OCI-M2 (cell line): ENCODE measurements at regions not wholly inside any gene's neighbourhood (a gene's known extent, or its start where the extent isn't known, plus 50 kb on each side); places are given as distances from the start of the nearest gene placed in this dataset.
"Not testable (repeated sequence)": the region's sequence is repeated elsewhere in the genome, so short reads cannot be mapped to it uniquely, and the experiment has no call there.

Source experiments
- DNase-seq: peaks from one replicate; lab custom pipeline; 2025; ENCODE audit not compliant: unreplicated experiment; lab: John Stamatoyannopoulos, UW

DNA sequence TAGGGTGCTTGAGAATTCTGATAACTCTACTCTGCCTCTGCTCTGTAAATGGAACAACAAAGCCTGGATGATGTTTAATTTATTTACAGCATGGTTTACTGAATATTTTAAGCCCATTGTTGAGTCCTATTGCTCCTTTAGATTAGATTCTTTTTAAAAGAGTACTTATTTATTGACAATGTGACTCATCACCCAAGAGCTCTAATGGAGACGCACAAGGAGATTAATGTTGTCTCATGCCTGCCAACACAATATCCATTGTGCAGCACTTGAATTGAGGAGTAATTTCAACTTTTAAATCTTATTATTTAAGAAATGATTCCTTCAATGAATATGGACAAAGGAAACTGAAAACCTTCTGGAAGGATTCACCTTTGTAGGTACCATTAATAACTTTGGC, 691.4 kb downstream of the ZBBX start:
- DNase-seq: no peak

DNA sequence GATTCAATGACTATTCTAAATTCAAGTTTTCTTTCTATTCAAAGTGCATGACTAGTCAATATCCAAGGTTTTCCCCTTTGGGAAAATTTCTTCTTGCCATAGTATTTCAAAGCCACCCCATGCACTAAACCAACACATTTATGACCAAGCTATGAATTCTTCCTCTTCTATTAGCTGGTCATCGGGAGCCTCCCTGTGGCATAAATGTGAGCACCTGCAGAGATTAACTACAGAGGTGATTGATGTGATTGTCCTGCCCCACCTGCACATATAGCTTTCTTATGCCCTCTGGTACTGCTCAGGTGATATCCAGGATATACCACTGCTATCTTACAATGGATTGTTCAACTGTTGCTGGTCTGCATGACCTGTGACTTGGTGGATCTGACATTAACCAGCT, 694.9 kb downstream of the ZBBX start:
- no peak for DNase-seq

DNA sequence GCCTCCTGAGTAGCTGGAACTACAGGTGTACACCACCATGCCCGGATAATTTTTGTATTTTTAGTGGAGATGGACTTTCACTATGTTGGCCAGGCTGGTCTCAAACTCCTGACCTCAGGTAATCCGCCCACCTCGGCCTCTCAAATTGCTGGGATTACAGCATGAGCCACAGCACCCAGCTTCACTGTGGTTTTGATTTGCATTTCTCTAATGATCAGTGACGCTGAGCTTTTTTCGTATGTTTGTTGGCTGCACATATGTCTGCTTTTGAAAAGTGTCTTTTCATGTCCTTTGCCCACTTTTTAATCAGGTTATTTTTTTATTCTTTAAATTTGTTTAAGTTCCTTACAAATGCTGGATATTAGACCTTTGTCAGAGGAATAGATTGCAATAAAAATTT, 696.0 kb downstream of the ZBBX start:
- DNase-seq: not testable (repeated sequence)

DNA sequence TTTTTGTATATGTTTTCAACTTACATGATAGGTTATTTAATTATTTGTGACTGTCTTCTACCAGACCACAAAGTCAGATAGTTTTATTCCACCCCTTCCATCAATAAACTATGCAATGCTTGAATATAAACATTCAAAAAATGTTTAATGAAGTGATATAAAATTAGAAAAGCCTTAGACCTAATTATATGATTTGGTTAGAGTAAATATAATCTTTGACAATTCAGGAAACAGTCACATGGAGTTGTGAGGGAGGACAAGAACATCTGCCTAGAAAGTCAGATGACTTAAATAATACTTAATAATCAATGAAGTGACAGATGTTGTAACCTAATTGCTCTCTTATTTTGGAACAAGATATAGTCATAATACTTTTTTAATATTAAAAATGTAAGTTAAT, 710.3 kb downstream of the ZBBX start:
- no peak for DNase-seq

DNA sequence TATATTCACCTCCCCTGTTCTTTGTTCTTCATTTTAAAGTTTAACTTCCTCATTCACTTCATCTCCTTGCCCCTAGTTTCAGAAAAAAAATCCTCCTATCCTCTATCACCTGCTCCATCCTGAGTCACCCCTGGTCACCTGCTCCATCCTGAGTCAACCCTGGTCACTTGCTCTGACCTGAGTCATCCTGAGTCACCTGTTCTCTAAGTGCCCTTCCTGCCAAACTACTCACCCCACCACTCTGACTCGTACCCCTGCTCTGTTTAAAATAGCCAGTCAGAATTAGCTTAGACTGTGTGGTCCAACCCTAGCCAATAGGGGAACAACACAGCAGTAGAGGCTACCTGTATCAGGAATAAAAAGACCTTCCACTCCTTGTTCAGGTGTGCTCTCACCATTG, 716.9 kb downstream of the ZBBX start:
- no peak for DNase-seq

DNA sequence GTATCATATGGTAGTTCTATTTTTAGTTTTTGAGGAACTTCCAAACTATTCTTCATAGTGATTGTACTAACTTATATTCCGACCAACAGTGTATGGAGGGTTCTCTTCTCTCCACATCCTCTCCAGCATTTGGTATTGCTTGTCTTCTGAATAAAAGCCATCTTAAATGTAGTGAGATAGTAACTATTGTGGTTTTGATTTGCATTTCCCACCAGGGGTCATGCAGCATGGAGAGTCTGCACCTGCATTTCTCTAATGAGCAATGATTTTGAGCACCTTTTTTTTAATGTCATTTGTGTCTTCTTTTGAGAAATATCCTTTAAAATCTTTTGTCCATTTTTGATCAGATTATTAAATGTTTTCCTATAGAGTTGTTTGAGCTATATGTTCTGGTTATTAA, 718.5 kb downstream of the ZBBX start:
- DNase-seq: no peak

DNA sequence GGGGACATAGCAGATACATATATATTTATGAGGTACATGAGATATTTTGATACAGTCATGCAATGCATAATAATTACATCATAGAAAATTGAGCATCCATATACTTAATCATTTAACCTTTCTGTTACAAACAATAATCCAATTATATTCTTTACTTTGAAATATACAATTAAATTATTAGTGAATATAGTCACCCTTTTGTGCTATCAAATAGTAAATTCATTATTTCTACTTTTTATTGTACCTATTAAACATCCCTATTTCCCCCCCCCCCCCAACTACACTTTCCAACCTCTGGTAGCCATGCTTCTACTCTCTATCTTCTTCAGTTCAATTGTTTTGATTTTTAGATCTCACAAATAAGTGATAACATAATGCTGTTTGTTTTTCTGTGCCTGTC, 719.1 kb downstream of the ZBBX start:
- no peak for DNase-seq

DNA sequence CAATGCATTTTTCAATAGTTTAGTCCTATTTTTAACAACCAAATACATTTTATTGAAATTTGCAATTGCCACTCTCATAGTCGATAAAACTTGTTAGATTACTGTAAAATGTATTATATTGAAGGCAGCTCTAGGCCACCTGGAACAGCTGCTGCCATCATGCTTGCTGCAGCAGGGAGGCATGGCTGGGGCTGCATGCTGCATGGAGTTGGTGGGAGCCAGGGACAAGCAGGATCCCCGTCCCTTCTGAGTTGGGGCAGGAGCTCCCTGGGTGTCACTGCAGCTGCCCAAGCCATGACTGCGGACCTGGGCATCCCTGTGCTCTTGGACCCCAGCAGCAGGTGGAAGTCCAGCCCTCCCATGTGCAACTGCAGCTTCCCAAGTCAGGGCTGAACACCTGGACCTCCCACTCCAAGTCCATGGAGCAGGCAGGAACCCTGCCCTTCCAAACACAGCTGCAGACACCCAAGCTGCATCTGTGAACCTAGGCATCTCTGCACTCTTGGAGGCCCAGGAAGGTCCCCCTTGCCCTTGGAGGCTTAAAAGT, 742.0 kb downstream of the ZBBX start:
- DNase-seq: no peak

DNA sequence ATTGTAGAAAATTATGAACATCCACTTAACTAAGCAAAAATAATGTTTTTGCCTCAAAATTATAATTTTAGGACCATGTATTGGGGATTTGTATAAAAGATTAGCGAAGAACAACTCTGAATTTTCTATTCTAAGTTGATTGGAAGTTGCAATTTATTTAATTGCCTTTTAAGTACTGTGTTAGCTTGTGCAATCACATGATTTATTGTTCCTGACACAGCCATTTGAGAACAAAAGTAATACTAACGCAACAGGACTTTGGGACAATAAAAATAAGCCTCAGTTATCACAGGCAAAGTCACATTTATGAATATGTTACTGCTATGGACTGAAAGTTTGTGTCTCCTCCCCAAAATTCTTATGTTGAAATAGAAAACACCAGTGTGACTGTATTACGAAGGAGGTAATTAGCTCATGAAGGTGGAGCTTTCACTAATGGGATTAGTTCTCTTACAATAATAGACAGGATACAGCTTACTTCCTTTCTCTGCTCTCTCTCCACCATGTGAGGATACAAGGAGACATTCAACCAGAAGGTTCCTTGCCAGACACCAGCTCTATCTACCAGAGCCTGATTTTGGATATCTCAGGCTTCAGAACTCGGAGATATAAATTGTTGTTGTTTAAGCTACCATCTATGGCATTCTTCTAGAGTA, 745.9 kb downstream of the ZBBX start:
- no peak for DNase-seq

DNA sequence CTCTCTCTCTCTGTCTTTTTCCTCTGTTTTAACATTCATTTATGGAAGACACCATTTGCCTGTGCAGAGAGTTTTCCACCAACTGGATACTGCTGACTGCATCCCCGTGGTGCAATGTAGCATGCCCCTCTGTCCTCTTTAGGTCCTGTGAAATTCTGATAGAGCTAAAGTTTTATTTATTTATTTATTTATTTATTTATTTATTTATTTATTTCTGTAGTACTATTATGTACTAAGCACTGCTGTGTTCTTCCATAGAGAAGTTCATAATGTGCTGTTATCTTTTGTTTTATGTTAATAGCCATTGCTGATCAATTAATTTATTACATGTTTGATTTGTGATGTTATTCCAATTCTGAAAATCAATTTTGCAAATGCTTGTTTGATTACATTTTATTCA, 749.9 kb downstream of the ZBBX start:
- no peak for DNase-seq

DNA sequence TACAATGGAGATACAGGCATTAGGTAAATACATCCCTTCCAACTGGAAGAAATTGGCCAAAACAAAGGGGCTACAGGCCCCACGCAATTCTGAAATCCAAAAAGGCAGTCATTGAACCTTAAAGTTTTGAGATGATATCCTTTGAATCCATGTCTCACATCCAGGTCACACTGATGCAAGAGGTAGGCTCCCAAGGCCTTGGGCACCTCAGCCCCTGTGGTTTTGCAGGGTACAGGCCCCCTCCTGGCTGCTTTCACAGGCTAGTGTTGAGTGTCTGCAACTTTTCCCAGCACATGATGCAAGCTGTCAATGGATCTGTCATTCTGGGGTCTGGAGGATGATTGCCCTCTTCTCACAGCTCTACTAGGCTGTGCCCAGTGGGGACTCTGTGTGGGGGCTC, 766.7 kb downstream of the ZBBX start:
- DNase-seq: no peak

DNA sequence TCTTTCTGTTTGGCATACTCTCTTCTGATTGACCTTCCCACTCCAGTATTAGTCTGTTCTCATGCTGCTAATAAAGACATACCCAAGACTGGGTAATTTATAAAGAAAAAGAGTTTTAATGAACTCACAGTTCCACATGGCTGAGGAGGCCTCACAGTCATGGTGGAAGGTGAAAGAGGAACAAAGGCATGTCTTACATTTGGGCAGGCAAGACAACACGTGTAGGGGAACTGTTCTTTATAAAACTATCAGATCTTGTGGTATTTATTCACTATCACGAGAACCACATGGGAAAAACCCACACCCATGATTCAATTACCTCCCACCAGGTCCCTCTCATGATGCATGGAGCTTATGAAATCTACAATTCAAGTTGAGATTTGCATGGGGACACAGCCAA, 767.3 kb downstream of the ZBBX start:
- not testable (repeated sequence) for DNase-seq

DNA sequence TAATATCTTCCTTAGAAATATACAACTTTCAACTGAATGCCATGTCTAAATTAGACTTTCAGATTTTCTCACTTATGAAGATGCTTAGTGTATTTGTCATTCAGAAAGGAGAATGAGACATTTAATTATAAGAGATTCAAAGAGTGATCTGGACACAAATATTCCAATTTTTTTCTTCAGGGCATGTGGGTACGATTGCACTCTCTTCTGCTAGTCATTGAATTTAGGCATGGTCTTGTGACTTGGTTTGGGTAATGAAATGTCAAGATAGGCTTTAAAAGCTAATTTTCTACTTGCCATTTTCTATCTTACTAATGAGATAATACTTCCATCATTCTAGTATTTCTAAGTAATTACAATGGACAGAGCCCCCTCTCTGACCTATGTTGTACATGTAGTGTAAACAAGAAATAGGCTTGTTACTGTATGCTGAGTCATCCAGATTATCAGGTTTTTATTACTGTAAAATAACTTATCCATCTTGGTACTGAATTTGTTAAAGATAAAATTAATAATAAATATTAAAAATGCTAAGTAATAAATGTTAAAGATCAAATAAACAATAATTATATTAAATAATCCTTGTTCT, 770.8 kb upstream of the BCHE start:
- no peak for DNase-seq

DNA sequence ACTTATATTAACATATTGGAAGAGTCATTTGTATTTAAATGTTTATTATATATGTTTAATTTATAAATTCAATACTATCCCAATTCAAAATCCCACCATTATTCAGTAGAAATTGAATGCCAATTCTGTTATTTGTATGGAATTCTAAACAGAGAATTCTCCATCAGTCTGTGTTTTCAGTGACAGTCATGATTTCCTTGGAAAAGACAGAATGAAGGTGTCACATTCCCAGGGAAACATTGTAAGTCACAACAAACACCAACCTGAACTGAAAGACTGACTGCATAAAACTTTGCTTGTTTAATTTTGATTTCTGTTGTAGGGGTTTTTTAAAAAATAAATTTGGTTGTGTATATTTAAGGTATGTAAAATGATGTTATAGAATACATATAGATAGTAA, 769.8 kb upstream of the BCHE start:
- no peak for DNase-seq

DNA sequence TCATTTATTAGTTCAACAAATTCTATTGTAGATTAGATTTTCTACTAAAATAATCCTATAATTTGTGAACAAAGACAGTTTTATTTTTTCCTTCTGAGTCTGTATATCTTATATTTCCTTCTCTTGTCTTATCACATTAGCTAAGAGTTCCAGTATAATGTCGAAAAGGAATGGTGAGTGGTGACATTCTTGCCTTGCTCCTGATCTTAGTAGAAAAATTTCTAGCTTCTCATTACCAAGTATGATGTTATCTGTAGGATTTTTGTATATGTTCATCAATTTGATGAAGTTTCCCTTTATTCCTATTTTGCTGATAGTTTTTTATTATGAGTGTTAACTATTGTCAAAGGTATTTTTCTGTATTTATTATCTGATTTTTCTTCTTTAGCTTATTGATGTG, 756.6 kb upstream of the BCHE start:
- no peak for DNase-seq

DNA sequence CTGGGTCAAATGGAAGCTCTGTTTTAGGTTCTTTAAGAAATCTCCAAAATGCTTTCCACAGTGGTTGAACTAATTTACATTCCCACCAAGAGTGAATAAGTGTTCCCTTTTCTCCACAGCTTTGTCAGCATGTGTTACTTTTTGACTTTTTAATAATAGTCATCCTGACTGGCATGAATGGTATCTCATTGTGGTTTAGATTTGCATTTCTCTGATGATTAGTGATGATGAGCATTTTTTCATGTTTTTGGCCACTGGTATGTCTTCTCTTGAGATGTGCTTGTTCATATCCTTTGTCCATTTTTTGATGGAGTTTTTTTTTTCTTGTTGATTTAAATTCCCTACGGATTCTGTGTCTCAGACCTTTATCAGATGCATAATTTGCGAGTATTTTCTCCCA, 745.0 kb upstream of the BCHE start:
- no peak for DNase-seq

DNA sequence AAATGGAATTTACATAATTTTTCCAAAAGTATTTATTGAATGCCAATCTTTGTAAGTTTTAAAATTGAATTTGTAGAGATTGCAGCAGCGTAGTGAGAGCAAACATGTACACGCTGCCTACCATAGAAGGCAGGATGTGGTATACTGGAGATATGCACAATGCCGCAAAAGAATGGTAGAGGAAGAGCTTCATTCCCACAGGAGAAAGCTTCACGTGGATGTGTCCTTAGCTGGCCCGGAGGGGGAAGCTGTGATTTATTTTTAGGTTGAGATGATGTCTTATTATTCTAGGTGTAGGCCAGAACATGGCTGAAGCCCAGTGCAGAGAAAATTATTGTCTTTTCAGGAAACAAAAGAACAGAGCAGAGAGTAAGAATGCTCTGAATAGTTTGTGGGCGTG, 743.3 kb upstream of the BCHE start:
- no peak for DNase-seq

DNA sequence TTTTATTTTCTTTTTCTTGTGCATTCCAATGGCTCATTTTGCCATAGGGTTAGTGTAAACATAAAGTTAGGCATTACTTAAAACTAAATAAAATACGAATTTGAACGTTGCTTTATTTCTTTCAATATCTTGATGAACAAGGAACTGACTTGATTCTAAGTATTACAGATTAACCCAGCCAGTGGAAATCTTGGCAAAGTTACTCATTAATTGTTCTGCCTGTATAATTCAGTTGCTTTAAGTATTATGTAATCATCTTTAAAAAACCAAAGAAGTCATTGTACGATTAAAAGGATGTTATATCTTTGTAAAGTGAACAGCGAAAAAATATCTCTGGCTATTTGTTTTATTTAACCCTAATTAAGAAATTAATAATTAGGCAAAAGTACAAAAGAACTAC, 737.9 kb upstream of the BCHE start:
- DNase-seq: no peak

DNA sequence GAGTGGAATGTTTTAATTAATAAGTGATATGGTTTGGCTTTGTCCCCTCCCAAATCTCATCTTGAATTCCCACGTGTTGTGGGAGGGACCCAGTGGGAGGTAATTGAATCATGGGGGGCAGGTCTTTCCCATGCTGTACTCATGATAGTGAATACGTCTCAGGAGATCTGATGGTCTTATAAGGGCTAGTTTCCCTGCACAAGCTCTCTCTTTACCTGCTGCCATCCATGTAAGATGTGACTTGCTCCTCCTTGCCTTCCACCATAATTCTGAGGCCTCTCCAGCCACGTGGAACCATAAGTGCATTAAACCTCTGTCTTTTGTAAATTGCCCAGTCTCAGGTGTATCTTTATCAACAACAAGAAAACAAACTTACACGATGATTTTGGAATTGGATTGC, 734.5 kb upstream of the BCHE start:
- not testable (repeated sequence) for DNase-seq

DNA sequence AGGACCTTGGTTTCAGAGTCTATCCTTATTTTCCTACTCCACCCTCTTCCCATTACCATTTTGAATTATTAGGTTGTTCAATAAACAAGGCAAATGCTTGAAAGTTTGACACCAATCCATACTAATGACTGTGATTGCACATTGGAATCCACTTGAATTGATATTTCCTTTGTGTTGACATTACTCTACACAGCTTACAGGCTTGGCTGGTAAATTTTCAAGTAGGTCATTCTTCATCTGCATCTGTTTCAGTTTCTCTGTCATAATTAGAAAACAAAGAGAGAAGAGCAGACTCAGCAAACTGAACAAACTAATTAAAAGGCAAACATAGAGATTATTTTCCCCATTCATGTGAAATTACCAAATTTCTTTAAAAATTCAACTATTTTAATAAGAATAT, 732.9 kb upstream of the BCHE start:
- DNase-seq: no peak

DNA sequence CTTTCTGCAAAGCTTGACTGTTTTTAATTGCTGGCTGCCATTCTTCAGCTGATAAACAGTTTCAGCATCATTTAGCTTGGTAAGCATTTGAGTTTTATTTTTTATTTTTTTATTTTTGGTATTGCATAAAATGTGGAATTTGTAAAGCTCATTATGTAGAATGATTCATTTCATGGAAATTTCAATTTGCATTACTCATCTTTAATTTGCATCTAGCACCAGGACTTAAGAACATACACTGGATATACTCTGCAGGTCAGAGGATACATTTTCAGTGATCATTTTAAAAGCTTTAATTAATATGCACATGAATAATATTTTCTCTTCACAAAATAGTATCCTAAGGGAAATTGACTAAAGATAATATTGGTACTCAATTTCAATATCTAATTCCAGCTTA, 732.4 kb upstream of the BCHE start:
- no peak for DNase-seq

DNA sequence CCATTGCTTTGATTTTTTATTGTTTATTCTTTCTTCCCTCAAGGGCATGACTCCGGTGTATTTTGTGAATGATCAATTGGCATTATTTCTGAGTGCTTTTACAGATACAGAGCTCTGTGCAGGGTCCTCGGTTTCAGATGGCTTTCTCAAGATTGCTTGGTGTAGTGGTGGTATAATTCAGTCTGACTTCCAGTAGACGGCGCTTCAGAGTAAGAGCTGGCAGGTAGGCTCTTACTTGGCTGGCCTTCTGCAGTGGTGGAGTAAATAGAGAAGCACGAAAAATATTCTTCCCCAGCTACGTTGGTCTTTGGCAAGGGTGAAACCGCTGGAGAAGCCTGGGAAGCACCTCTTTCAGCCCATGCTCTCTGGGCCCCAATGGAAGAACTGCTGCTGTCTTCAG, 723.0 kb upstream of the BCHE start:
- DNase-seq: no peak

DNA sequence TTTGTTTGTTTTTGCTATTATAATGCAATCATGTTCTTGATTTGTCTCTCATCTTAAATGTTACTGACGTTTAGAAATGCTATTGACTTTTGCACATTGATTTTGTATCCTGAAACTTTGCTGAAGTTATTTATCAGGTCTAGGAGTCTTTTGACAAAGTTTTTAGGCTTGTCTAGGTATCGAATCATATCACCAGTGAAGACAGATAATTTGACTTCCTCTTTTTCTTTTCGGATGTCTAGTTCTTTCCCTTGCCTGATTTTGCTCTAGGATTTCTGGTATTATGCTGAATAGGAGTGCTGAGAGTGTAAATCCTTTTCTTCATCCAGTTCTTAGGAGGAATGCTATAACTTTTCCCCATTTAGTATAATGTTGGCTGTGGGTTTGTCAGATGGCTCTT, 719.7 kb upstream of the BCHE start:
- DNase-seq: no peak
